ENCODE measurements at regions not wholly inside any gene's neighbourhood (a gene's known extent, or its start where the extent isn't known, plus 50 kb on each side); places are given as distances from the start of the nearest gene placed in this dataset.

DNA sequence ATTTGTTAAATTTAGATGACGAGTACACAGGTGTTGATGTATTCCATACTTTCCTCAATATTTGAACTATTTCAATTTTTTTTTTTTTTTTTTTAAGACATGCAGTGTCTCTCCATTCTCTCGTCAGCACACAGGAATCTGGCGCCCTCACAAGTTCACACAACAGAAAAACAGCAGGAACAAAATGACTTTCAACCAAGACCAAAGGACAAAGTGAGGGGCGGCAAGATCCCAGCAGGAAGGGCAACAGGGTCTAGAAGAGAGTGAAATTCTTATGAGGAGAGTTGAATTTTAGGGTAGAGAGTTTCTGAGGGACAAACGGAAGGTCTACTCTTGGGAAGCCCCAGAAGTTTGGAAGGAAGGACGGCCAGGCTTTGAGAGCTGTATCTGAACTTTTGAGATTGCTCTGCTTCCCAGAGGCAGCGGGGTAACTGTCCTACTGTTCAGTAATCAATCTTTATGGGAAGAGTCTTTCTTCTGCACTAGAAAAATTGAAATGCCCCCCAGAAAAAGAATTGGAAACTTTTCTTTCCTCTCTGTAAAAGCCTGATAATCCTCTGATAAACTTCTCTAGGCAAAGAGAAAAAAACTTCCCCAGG lies 760.2 kb downstream of the RAB28 start:
- TF ChIP-seq, protein P1, sequence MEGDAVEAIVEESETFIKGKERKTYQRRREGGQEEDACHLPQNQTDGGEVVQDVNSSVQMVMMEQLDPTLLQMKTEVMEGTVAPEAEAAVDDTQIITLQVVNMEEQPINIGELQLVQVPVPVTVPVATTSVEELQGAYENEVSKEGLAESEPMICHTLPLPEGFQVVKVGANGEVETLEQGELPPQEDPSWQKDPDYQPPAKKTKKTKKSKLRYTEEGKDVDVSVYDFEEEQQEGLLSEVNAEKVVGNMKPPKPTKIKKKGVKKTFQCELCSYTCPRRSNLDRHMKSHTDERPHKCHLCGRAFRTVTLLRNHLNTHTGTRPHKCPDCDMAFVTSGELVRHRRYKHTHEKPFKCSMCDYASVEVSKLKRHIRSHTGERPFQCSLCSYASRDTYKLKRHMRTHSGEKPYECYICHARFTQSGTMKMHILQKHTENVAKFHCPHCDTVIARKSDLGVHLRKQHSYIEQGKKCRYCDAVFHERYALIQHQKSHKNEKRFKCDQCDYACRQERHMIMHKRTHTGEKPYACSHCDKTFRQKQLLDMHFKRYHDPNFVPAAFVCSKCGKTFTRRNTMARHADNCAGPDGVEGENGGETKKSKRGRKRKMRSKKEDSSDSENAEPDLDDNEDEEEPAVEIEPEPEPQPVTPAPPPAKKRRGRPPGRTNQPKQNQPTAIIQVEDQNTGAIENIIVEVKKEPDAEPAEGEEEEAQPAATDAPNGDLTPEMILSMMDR (IDR thresholded peaks at IDR 0.05): no peak
- TF ChIP-seq POLR2A (IDR thresholded peaks at IDR 0.05): no peak
